ENCODE measurements at regions not wholly inside any gene's neighbourhood (a gene's known extent, or its start where the extent isn't known, plus 50 kb on each side); places are given as distances from the start of the nearest gene placed in this dataset.
"Not testable (repeated sequence)": the region's sequence is repeated elsewhere in the genome, so short reads cannot be mapped to it uniquely, and the experiment has no call there.

- ATAC-seq (no peak), DNase-seq (no peak)
- intact Hi-C loops (cut with DNase I) = no loop called here
- no peaks in the 10 kb centered on the region for H3K9me3 ChIP-seq (ENCODE audit: control insufficient read depth, low read length)
- H3K27ac ChIP-seq (ENCODE audit: low read length) = no peak overlapping the region
- no peaks in the 10 kb centered on the region for H3K27me3 ChIP-seq (ENCODE audit: control insufficient read depth, insufficient read depth)
- 83% methylated on average over 2 of the region's 2 CpGs for WGBS
- no peaks in the 10 kb centered on the region for H3K4me1 ChIP-seq (ENCODE audit: control insufficient read depth, insufficient read depth, low read length)
- H3K4me3 ChIP-seq (ENCODE audit: low read length) = no peak overlapping the region
Observed at GRCh38 chr9:78989031-78989658, 582.6 kb upstream of the TLE4 start.

- no peak overlapping the region for H3K27ac ChIP-seq (ENCODE audit: low read length)
- intact Hi-C loops (cut with DNase I) = no loop called here
- WGBS = 59% methylated on average over 3 of the region's 3 CpGs
- DNase-seq = no peak
- no peaks in the 10 kb centered on the region for H3K9me3 ChIP-seq (ENCODE audit: control insufficient read depth, low read length)
- H3K27me3 ChIP-seq (ENCODE audit: control insufficient read depth, insufficient read depth) = no peaks in the 10 kb centered on the region
- ATAC-seq = no peak
- H3K4me3 ChIP-seq (ENCODE audit: low read length) = no peak overlapping the region
- no peaks in the 10 kb centered on the region for H3K4me1 ChIP-seq (ENCODE audit: control insufficient read depth, insufficient read depth, low read length)
Observed at GRCh38 chr9:78994471-78994870, 577.3 kb upstream of the TLE4 start.

- H3K27me3 ChIP-seq (ENCODE audit: control insufficient read depth, insufficient read depth); DNase-seq; H3K27ac ChIP-seq (ENCODE audit: low read length); intact Hi-C loops (cut with DNase I); H3K9me3 ChIP-seq (ENCODE audit: control insufficient read depth, low read length); H3K4me1 ChIP-seq (ENCODE audit: control insufficient read depth, insufficient read depth, low read length); ATAC-seq; H3K4me3 ChIP-seq (ENCODE audit: low read length): not testable (repeated sequence)
- whole genome bisulfite sequencing = 86% methylated on average over 2 of the region's 2 CpGs
Observed at GRCh38 chr9:78994974-78995373, 576.8 kb upstream of the TLE4 start.

- DNase-seq = no peak
- Histone ChIP-seq H3K27ac (ENCODE audit: low read length) (no peak overlapping the region), H3K4me1 (ENCODE audit: control insufficient read depth, insufficient read depth, low read length) (no peaks in the 10 kb centered on the region), H3K4me3 (ENCODE audit: low read length) (no peak overlapping the region), H3K27me3 (ENCODE audit: control insufficient read depth, insufficient read depth) (no peaks in the 10 kb centered on the region), H3K9me3 (ENCODE audit: control insufficient read depth, low read length) (no peaks in the 10 kb centered on the region)
- intact Hi-C loops (cut with DNase I) = no loop called here
- ATAC-seq = no peak
Observed at GRCh38 chr9:78997296-78997695, 574.5 kb upstream of the TLE4 start.

GRCh38 chr9:79000230-79001002, 571.3 kb upstream of the TLE4 start:
- no peak overlapping the region for H3K27ac ChIP-seq (ENCODE audit: low read length)
- DNase-seq = no peak
- ATAC-seq = no peak
- no peaks in the 10 kb centered on the region for H3K4me1 ChIP-seq (ENCODE audit: control insufficient read depth, insufficient read depth, low read length)
- intact Hi-C loops (cut with DNase I) = no loop called here
- H3K4me3 ChIP-seq (ENCODE audit: low read length) = no peak overlapping the region
- WGBS = 73% methylated on average over 4 of the region's 4 CpGs
- no peaks in the 10 kb centered on the region for H3K27me3 ChIP-seq (ENCODE audit: control insufficient read depth, insufficient read depth)
- H3K9me3 ChIP-seq (ENCODE audit: control insufficient read depth, low read length) = no peaks in the 10 kb centered on the region

GRCh38 chr9:79001012-79001411, 570.8 kb upstream of the TLE4 start:
- intact Hi-C loops (cut with DNase I) = no loop called here
- DNase-seq = no peak
- no peak overlapping the region for H3K4me3 ChIP-seq (ENCODE audit: low read length)
- no peak overlapping the region for H3K27ac ChIP-seq (ENCODE audit: low read length)
- H3K9me3 ChIP-seq (ENCODE audit: control insufficient read depth, low read length) = no peaks in the 10 kb centered on the region
- no peaks in the 10 kb centered on the region for H3K27me3 ChIP-seq (ENCODE audit: control insufficient read depth, insufficient read depth)
- ATAC-seq = no peak
- no peaks in the 10 kb centered on the region for H3K4me1 ChIP-seq (ENCODE audit: control insufficient read depth, insufficient read depth, low read length)
- 80% methylated on average over 2 of the region's 2 CpGs for WGBS

GRCh38 chr9:79003514-79003913, 568.3 kb upstream of the TLE4 start:
- ATAC-seq = no peak
- intact Hi-C loops (cut with DNase I) = no loop called here
- no peaks in the 10 kb centered on the region for H3K4me1 ChIP-seq (ENCODE audit: control insufficient read depth, insufficient read depth, low read length)

GRCh38 chr9:79004032-79004431, 567.7 kb upstream of the TLE4 start:
- H3K27me3 ChIP-seq (ENCODE audit: control insufficient read depth, insufficient read depth) = no peaks in the 10 kb centered on the region
- no peak for ATAC-seq
- no peak overlapping the region for H3K27ac ChIP-seq (ENCODE audit: low read length)
- WGBS = 91% methylated on average over 4 of the region's 4 CpGs
- H3K4me3 ChIP-seq (ENCODE audit: low read length) = no peak overlapping the region
- DNase-seq = no peak
- intact Hi-C loops (cut with DNase I) = no loop called here
- no peaks in the 10 kb centered on the region for H3K9me3 ChIP-seq (ENCODE audit: control insufficient read depth, low read length)
- H3K4me1 ChIP-seq (ENCODE audit: control insufficient read depth, insufficient read depth, low read length) = no peaks in the 10 kb centered on the region

More at GRCh38 chr9:79003514-79003913, 568.3 kb upstream of the TLE4 start:
- Histone ChIP-seq H3K9me3 (ENCODE audit: control insufficient read depth, low read length) (no peaks in the 10 kb centered on the region), H3K27ac (ENCODE audit: low read length) (no peak overlapping the region), H3K4me3 (ENCODE audit: low read length) (no peak overlapping the region), H3K27me3 (ENCODE audit: control insufficient read depth, insufficient read depth) (no peaks in the 10 kb centered on the region)
- no peak for DNase-seq
- 79% methylated on average over 2 of the region's 2 CpGs for WGBS

- intact Hi-C loops (cut with DNase I) = no loop called here
- DNase-seq (no peak), ATAC-seq (no peak)
- 80% methylated on average over 4 of the region's 4 CpGs for WGBS
- Histone ChIP-seq H3K4me1 (ENCODE audit: control insufficient read depth, insufficient read depth, low read length) (no peaks in the 10 kb centered on the region), H3K27ac (ENCODE audit: low read length) (no peak overlapping the region), H3K4me3 (ENCODE audit: low read length) (no peak overlapping the region), H3K27me3 (ENCODE audit: control insufficient read depth, insufficient read depth) (no peaks in the 10 kb centered on the region), H3K9me3 (ENCODE audit: control insufficient read depth, low read length) (no peaks in the 10 kb centered on the region)
Observed at GRCh38 chr9:79006546-79006945, 565.2 kb upstream of the TLE4 start.

GRCh38 chr9:79007701-79008483, 563.9 kb upstream of the TLE4 start:
- WGBS = 81% methylated on average over 8 of the region's 8 CpGs
- DNase-seq (no peak), ATAC-seq (no peak)
- no peak overlapping the region for H3K27ac ChIP-seq (ENCODE audit: low read length)
- no peaks in the 10 kb centered on the region for H3K9me3 ChIP-seq (ENCODE audit: control insufficient read depth, low read length)
- no peak overlapping the region for H3K4me3 ChIP-seq (ENCODE audit: low read length)
- H3K27me3 ChIP-seq (ENCODE audit: control insufficient read depth, insufficient read depth) = no peaks in the 10 kb centered on the region
- intact Hi-C loops (cut with DNase I) = no loop called here
- H3K4me1 ChIP-seq (ENCODE audit: control insufficient read depth, insufficient read depth, low read length) = no peaks in the 10 kb centered on the region

GRCh38 chr9:79008916-79009315, 562.8 kb upstream of the TLE4 start:
- Histone ChIP-seq H3K9me3 (ENCODE audit: control insufficient read depth, low read length) (no peaks in the 10 kb centered on the region), H3K27me3 (ENCODE audit: control insufficient read depth, insufficient read depth) (no peaks in the 10 kb centered on the region), H3K4me1 (ENCODE audit: control insufficient read depth, insufficient read depth, low read length) (no peaks in the 10 kb centered on the region), H3K4me3 (ENCODE audit: low read length) (no peak overlapping the region), H3K27ac (ENCODE audit: low read length) (no peak overlapping the region)
- intact Hi-C loops (cut with DNase I) = no loop called here
- WGBS = 67% methylated on average over 3 of the region's 3 CpGs
- ATAC-seq (no peak), DNase-seq (no peak)
